GM23338 (cell line): ENCODE measurements at regions not wholly inside any gene's neighbourhood (a gene's known extent, or its start where the extent isn't known, plus 50 kb on each side); places are given as distances from the start of the nearest gene placed in this dataset.

Experiments
- CREB1 ChIP-seq: fragments of 250-450 bp; sonication (Bioruptor Pico); IDR thresholded peaks from 2 replicates; pipeline ENCODE4 v1.5.0; 2020; ENCODE audit warnings: low read depth, mild to moderate bottlenecking, moderate library complexity
- EZH2 ChIP-seq: fragments of 200-600 bp; sonication (generic); IDR thresholded peaks from one replicate; pipeline ENCODE4 v1.8.0; 2017; ENCODE audit warnings: antibody characterized with exemption, mild to moderate bottlenecking, low read depth; ENCODE audit not compliant: unreplicated experiment
- EZH2phosphoT487 ChIP-seq: fragments of 200-600 bp; sonication (generic); IDR thresholded peaks from one replicate; pipeline ENCODE4 v1.8.1; 2018; ENCODE audit warnings: antibody characterized with exemption; ENCODE audit not compliant: unreplicated experiment
- JUNB ChIP-seq: IDR thresholded peaks from one replicate; pipeline ENCODE4 v1.6.1; 2016; ENCODE audit warnings: antibody characterized with exemption; ENCODE audit not compliant: unreplicated experiment
- POLR2AphosphoS5 ChIP-seq: IDR thresholded peaks from 2 replicates; pipeline ENCODE4 v1.6.1; 2016; ENCODE audit warnings: antibody characterized with exemption, low read depth
- STAT1 ChIP-seq: IDR thresholded peaks from one replicate; pipeline ENCODE4 v1.6.1; 2016; ENCODE audit warnings: antibody characterized with exemption; ENCODE audit not compliant: unreplicated experiment
- ZNF114 ChIP-seq: fragments of 250-450 bp; sonication (Bioruptor Pico); IDR thresholded peaks from 2 replicates; pipeline ENCODE4 v1.5.0; 2020; ENCODE audit warnings: mild to moderate bottlenecking, moderate library complexity
- TF ChIP-seq, protein P1 (sequence below), 2 experiments: fragments of 200-600 bp in 1 of 2; sonication (generic) in 1 of 2; conservative IDR thresholded peaks; 2 replicates each; pipeline versions ENCODE4 v1.5.1 to v1.6.1; 2016 to 2017; ENCODE audit warnings: antibody characterized with exemption in 2 of 2, low read depth in 2 of 2, mild to moderate bottlenecking in 2 of 2, moderate library complexity in 1 of 2
- TF ChIP-seq, protein P2 (sequence below): IDR thresholded peaks from one replicate; pipeline ENCODE4 v1.6.1; 2018; ENCODE audit warnings: antibody characterized with exemption; ENCODE audit not compliant: unreplicated experiment
- TF ChIP-seq, protein P3 (sequence below): IDR thresholded peaks from 2 replicates; pipeline ENCODE4 v1.6.1; 2016; ENCODE audit warnings: antibody characterized with exemption

DNA sequence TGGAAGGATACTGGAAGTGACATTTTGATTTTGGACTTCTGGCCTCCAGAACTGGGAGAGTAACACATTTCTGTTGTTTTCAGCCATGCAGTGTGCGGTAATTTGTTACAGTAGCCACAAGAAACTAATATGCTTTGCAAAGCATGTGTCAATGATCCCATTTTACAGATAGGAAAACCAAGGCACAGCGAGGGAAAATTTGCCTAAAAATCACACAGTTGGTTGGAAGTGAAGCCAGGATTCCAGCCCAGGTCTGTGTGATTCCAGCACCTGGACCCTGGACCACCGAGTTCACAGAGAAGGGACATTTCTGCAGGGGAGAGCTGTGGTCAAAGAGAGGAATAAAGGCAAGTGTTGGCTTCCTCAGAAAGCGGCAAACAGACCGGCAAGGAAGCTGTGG lies 106.7 kb upstream of the MED13L start:
- TF ChIP-seq, protein P1, sequence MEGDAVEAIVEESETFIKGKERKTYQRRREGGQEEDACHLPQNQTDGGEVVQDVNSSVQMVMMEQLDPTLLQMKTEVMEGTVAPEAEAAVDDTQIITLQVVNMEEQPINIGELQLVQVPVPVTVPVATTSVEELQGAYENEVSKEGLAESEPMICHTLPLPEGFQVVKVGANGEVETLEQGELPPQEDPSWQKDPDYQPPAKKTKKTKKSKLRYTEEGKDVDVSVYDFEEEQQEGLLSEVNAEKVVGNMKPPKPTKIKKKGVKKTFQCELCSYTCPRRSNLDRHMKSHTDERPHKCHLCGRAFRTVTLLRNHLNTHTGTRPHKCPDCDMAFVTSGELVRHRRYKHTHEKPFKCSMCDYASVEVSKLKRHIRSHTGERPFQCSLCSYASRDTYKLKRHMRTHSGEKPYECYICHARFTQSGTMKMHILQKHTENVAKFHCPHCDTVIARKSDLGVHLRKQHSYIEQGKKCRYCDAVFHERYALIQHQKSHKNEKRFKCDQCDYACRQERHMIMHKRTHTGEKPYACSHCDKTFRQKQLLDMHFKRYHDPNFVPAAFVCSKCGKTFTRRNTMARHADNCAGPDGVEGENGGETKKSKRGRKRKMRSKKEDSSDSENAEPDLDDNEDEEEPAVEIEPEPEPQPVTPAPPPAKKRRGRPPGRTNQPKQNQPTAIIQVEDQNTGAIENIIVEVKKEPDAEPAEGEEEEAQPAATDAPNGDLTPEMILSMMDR (conservative IDR thresholded peaks at IDR 0.05; ENCODE audit: low read depth in 2 of 2), result no peak
- no peak for TF ChIP-seq EZH2phosphoT487
- no peak for TF ChIP-seq EZH2
- TF ChIP-seq POLR2AphosphoS5, result no peak
- TF ChIP-seq, protein P2, sequence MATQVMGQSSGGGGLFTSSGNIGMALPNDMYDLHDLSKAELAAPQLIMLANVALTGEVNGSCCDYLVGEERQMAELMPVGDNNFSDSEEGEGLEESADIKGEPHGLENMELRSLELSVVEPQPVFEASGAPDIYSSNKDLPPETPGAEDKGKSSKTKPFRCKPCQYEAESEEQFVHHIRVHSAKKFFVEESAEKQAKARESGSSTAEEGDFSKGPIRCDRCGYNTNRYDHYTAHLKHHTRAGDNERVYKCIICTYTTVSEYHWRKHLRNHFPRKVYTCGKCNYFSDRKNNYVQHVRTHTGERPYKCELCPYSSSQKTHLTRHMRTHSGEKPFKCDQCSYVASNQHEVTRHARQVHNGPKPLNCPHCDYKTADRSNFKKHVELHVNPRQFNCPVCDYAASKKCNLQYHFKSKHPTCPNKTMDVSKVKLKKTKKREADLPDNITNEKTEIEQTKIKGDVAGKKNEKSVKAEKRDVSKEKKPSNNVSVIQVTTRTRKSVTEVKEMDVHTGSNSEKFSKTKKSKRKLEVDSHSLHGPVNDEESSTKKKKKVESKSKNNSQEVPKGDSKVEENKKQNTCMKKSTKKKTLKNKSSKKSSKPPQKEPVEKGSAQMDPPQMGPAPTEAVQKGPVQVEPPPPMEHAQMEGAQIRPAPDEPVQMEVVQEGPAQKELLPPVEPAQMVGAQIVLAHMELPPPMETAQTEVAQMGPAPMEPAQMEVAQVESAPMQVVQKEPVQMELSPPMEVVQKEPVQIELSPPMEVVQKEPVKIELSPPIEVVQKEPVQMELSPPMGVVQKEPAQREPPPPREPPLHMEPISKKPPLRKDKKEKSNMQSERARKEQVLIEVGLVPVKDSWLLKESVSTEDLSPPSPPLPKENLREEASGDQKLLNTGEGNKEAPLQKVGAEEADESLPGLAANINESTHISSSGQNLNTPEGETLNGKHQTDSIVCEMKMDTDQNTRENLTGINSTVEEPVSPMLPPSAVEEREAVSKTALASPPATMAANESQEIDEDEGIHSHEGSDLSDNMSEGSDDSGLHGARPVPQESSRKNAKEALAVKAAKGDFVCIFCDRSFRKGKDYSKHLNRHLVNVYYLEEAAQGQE, result no peak
- no peak for TF ChIP-seq CREB1 (CRISPR knock-in tag)
- TF ChIP-seq, protein P3, sequence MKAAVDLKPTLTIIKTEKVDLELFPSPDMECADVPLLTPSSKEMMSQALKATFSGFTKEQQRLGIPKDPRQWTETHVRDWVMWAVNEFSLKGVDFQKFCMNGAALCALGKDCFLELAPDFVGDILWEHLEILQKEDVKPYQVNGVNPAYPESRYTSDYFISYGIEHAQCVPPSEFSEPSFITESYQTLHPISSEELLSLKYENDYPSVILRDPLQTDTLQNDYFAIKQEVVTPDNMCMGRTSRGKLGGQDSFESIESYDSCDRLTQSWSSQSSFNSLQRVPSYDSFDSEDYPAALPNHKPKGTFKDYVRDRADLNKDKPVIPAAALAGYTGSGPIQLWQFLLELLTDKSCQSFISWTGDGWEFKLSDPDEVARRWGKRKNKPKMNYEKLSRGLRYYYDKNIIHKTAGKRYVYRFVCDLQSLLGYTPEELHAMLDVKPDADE, result no peak
- no peak for TF ChIP-seq JUNB
- TF ChIP-seq STAT1, result no peak
- TF ChIP-seq ZNF114 (CRISPR knock-in tag), result no peak
